AG08395 (cell line): ENCODE measurements at regions not wholly inside any gene's neighbourhood (a gene's known extent, or its start where the extent isn't known, plus 50 kb on each side); places are given as distances from the start of the nearest gene placed in this dataset.

Source experiments
- DNase-seq: peaks from one replicate; pipeline ENCODE4 v3.0.0; 2012; ENCODE audit warnings: mixed read lengths, low spot score

- DNase-seq: no peak
Measured at GRCh38 chr2:8622199-8622911, 59.5 kb upstream of the ID2 start.

DNA sequence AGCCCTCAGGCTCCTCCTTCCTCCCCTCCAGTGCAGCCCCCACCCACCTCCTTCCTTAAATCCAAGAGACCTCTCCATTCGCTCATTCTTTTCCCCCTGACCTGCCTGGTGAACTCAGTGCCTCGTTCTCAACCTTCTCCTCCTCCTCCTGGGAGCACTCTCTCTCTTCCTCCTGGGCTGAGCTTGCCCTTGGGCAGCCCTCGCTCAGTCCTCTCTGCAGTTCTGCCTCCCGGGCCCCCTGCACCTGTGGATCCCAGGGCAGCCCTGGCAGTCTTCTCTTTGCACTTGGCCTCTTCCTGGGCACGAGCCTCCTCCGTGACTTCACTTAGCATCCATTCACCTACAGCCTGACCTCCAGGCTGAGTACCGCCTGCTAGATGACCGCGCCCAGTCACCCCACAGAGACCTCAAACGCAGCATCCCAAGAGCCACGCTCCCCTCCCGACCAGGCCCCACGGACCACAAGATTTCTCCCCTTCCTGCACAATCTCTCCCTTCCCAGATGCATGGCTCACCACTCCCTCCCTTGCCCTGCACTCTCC lies 58.9 kb upstream of the ID2 start:
- no peak for DNase-seq

- no peak for DNase-seq
Measured at GRCh38 chr2:8623576-8623957, 58.3 kb upstream of the ID2 start.

DNA sequence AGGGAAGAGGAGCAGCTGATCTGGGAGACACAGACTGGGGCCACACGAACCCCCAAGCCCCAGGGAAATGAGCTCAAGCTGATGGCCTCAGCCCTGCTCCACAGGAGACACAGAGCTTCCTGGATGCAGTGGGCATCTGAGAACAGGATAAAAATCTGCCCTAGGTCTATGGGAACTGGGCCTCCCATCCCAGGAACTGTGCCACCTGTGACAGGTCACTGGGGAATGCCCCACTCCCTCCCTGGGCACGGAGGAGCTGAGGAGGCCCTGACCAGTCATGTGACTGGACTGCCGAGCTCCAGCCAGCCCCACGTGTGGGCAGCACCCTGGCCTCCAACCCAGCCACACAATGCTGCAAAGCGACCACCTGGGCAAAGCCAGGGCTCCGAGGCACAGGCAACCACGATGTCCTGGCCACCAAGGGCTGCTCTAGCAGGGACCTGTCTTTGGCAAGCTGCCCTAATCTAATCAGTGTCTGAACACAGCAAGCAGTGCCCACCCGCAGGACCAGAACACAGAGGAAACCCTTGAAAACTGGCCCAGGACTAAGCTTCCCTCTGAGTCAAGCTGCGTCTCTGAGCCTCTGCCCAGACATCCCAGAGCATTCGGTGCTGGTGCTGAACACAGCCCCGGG lies 57.8 kb upstream of the ID2 start:
- no peak for DNase-seq

DNA sequence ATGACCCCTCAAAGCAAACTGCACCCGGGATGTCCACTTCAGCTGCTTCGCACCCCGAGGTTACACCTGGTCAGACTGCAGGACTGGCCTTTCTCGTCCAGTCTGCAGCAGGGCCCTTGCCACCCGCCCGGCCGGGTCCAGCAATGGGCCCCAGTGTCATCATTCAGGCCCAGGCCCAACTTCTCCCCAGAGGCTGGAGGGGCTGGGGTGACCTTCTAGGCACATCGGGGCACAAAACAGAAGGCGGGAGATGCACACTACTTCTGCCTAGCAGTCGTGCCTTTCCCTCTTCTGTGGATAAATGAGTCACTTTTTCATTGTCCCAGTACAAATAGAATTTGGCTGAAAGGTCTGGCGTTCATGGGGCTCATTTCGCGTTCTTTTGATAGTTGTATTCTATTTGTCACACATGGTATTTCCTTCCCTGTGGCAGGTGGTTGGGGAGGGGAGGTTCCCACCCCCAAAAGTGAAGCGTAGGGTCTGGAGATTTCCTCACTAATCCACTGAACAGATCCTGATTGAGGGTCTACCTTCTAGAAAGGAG lies 56.9 kb upstream of the ID2 start:
- no peak for DNase-seq

- DNase-seq: no peak
Measured at GRCh38 chr2:8625399-8626300, 56.2 kb upstream of the ID2 start.

DNA sequence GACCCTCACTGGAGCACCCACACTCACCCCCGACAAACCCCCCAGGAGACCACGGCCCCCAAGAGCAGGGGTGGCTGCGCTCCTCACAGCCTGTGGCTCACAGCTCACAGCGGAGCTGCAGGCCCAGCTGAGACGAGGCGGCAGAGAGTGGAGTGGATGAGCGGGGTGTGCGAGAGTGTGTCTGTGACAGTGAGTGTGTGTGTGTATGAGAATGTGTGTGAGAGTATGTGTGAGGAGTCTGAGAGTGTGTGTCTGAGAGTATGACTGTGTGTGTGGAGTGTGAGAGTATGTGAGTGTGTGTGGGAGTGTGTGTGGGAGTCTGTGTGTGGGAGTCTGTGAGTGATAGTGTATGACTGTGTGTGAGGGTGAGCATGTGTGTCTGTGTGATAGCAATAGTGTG lies 55.3 kb upstream of the ID2 start:
- DNase-seq: no peak

DNA sequence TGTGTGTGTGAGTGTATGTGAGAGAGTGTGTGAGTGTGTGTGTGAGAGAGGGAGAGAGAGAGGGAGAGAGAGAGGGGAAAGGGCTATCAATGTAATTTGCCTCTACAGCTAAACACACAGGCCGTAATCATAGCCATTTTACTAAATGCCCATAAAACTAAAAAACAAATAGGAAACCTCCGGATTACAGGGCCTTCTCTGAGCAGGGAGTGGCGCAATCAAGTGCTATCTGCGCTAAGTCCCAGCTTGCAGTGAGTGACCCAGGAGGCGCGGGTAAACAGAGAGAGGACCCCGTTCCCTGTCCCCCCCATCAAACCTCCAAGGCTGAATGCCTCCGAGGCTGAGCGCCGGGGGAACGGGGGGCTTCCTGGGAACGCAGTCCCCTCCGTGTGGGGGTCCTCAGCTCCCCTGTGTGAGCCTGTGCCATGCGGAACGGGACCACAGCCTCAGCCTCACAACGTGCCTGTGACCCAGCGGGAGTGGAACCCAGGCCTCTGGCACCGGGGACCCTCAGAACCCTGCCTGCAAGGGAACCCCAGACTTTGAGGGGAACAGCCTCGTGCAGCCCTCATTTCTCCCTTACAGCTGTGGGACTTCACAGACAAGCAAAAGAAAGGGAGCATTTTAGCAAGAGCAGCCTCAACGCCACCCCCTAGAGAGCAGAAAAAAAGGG lies 54.7 kb upstream of the ID2 start:
- DNase-seq: no peak

DNA sequence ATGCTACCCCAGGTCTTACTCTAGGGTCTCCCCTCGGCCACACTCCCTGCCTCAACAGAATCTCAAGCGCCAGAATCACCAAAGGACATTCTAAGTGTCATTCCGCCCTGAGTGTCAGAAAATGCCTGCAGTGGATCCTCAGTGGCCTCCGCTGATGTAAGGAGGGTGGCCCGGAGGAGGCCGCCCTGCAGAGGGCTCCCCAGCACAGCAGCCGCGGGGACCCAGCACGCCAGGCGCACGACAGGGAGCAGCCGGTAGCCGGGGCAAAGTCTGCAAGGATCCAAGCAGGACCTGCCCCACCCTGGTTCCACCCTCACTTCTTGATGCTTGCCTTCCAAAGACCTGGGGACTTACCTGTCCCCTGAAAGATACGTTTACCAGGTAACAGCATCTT lies 54.2 kb upstream of the ID2 start:
- no peak for DNase-seq

DNA sequence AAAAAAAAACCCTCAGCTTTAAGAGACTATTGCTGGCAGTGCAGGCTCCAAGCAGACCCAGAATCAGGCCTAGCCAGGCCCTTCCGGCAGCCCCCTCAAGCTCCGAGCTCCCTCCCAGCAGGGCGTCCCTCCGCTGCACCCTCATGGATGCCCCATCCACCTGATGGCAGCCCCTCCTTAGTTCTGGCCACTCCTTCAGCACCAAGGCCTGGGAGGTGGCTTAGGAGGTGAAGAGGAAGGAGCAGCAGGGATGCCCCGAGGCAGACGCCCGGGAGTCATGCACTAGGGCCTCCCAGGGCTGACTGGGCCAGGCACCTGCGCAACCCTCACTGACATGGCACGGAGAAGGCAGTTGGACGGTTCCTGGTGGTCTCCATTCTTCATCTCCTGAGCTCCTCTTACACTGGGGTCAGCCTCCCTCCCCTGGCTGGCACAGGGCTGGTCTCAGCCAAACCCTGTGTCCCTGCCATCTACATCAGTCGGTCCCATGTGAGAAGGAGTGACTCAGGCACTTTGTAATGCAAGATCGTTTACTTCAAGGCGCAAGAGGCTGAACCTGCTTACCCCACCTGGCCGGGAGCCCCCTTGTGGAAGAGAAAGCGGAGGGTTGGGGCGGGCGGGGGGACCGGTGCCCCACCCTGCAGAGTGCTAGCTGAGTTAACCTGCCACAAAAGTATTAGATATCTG lies 53.5 kb upstream of the ID2 start:
- DNase-seq: no peak

DNA sequence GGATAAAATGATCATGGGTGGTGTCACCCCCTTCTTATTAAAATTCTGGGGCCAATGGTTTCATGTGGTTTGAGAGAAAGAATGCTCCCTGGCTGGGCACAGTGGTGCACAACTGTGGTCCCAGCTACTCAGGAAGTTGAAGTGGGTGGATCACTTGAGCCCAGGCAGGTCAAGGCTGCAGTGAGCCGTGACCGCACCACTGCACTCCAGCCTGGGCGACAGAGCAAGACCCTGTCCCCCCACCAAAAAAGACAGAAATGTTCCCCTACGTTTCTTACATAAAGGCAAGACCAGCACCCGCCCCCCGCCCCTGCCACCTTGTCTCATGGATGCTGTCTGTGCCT lies 53.0 kb upstream of the ID2 start:
- DNase-seq: no peak

DNA sequence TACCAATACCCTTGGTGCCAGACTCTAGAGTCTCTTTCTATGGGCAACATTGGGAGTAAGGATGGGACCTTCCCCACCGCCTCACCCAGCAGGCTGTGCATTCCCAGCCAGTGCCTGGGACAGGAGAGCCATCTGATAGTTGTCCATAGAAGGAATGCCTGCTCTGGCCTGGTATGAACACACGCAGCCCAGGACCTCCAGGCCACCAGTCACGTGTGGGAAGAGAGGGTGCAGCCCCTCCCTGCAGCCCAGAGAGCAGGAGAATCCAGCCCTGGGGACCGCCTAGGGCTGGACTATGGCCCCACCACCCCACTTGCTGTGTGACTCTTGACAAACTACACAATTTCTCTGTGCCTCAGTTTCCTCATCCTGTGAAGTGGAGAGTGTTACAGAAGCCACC lies 52.5 kb upstream of the ID2 start:
- DNase-seq: no peak

- DNase-seq: no peak
Measured at GRCh38 chr2:8630676-8631464, 51.0 kb upstream of the ID2 start.

- DNase-seq: no peak
Measured at GRCh38 chr2:8631465-8632005, 50.3 kb upstream of the ID2 start.
